ENCODE measurements at regions not wholly inside any gene's neighbourhood (a gene's known extent, or its start where the extent isn't known, plus 50 kb on each side); places are given as distances from the start of the nearest gene placed in this dataset.

DNA sequence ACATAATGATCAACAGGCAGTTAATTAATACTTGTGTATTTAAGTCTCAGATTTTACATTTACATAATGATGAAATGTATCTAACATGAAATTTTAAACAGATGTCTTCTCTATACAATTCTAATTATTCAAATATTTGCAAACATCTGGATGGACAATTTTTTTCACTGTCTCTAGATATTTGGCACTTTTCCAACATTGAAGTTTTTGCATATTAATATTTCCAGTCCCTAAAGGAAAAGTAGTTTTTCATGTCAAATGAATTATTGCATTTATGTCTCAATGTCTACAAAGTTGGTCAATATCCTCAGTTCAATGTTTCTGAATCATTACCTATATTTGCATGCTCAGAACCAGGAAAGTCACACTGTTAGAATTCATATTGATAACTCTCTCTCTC is 560.9 kb upstream of the PKDCC start:
- no peak for DNase-seq (ENCODE audit: low read depth)

DNA sequence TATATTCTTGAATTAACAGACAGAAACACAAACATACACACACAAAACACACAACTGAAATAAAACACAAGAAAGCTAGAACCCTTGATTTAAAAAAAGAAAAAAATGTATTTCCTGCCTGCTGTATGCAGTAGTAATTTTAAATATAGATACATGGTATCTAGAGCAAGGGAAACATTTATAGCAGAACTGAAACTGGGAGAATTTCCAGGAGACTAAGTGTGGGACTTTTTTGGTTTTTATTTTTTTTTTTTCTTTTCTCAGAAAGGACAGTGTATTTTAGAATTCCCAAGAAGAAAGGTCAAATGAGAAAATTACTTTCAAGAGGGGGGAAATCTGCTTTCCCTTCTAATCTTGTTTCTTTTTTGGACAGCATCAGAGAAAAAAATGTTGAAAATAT is 558.9 kb upstream of the PKDCC start:
- DNase-seq (ENCODE audit: low read depth), result no peak

DNA sequence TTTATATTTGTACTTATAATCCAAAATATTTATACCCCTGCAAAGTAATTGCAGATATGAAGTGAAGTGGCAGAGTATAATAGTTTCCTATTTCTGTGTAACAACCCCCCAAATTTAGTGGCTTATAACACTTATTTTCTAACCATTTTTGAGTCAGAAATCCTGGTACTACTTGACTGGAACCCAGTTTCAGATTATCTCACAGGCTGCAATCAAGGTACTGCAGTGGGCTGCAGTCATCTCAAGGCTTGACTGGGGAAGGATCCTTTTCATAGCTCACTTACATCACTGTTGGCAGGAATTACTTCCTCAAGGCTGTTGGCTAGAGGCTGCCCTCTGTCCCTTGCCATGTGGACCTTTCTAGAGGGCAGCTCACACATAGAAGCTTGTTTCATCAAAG is 558.2 kb upstream of the PKDCC start:
- no peak for DNase-seq (ENCODE audit: low read depth)

DNA sequence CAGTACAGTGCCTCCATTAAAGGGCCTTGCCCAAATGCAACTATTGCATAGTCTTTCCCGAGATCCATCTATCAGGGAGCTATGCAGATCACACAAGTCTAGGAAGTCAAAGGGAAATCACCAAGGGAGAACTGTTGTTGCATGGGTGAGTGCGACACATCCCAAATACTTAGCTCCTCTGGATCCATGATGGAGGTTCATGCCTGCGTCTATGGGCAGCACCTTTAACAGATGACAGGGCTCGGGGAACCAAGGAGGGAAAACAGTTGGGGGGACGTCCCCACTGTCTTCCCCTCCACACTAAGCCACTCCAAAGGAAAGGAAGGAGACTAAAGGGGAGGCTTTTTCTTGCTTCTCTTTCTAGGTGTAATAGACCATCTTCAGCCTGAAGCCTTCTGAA is 552.8 kb upstream of the PKDCC start:
- DNase-seq (ENCODE audit: low read depth), result no peak

DNA sequence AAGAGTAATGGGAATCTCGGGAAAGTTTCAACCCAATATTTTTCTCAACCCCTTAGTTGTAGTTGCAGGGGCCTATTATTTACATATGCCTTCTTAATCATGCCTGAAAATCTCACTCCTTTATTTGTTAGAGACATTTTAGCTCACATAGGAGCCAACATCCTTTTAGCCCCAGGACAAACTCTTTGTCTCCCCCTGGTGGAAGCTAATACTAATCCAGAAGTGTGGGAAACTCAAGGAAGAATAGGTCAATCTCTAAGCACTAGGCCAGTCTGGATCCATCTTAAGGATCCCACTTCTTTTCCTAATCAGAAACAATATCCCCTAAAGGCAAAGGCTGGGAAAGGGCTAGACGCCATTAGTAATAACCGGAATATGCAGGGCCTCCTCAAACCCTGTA is 550.9 kb upstream of the PKDCC start:
- DNase-seq (ENCODE audit: low read depth), result no peak

DNA sequence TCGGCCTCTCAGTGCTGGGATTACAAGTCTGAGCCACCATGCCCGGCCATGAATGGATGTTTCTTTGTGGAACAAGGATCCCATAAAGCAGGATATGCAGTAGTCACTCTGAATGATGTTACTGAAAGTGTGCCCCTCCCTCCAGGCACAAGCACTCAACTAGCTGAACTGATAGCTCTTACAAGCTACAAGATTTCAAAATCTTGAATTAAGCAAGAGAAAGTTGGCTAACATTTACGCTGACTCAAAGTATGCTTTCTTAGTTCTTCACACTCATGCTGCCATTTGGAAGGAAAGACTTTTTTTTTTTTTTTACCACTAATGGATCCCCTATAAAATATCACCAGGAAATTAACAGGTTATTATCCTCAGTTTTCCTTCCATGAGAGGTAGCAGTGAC is 549.0 kb upstream of the PKDCC start:
- DNase-seq (ENCODE audit: low read depth), result no peak

DNA sequence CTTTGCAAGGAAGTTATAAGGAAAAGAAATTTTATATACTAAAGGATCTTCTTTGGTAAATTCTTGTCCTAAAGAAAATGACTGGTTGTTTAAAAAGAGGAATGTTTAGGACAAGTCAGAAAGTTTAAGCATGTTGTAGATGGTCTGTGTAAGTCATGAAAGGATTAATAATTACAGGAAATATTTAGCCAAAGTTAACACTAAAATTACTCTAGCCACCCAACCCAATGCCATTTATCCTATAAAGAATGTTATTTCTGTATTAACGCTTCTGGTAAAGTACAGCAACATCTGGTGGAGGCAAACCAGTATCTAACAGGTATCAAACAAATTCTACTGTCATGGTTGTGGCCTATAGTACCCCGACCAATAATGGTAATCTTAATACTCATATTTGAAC is 546.9 kb upstream of the PKDCC start:
- DNase-seq (ENCODE audit: low read depth), result no peak

DNA sequence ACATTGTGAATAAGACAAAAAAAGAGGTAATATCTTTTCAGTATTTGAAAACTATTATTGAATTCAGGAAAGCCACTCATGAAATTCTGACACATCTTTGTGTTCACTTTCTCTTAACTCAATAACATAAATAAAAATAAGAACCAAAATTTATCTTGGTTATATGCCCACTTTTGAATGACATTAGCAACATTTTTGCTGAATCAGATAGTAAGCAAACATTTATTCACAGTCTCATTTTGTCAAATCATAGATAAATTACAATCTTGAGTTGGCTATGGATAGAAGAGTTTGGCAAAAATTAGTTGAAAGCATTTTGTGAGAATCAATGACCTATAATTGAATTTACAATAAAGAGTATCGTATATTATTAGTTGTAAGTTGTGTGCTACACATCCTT is 545.1 kb upstream of the PKDCC start:
- DNase-seq (ENCODE audit: low read depth), result no peak

DNA sequence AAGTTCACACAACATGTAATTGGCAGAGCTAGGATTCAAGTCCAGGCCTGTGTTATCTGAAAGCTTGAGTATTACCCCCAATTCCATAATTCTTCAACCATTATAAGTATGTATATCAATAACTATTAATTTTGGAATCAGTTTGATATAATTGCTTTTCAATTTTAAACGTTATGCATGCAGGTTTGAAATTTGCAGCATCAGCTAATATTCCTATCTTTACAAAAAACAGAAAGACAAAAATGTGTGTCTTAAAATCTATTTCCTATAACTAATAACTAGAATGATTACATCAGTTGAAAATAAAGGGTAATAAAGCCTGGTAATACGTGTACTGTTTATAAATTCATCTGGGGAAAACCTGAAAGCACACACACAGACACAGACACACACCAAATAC is 543.3 kb upstream of the PKDCC start:
- DNase-seq (ENCODE audit: low read depth), result no peak

DNA sequence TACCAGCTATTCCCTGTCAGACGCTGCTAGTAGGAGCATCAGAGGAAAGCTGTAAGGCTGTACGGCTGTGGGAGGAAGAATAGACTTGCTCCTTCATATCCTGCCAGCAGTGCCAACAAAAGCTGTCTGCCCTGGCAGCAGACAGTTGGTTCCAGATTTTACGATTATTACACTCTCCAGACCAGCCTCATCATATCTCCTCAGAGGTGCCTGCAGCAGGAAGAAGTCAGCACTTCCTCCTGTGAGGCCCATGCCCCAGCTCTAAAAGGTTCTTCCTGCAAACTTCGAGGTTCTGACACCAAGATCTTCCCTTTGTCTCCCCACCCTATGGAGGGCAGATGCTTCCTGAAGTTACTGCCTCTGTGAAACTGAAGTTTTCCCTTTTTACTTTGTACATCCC is 537.7 kb upstream of the PKDCC start:
- DNase-seq (ENCODE audit: low read depth), result no peak

DNA sequence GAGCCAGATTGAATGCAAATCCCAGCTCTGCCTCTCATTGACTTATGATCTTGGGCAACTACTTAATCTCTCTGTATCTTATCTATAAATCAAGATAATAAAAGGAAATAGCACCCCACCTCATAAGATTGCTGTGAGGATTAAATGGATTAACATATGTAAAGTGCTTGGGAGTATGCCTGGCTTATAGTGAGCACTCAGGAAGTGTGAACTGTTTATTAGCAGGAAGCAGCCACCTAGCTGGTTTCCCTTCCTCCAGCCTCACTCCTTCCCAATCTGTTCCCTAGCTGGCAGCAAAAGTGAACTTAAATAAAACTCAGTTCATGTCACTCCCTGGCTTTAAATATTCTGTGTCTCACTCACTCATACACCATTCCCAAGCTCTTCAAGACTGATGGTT is 526.6 kb upstream of the PKDCC start:
- no peak for DNase-seq (ENCODE audit: low read depth)

DNA sequence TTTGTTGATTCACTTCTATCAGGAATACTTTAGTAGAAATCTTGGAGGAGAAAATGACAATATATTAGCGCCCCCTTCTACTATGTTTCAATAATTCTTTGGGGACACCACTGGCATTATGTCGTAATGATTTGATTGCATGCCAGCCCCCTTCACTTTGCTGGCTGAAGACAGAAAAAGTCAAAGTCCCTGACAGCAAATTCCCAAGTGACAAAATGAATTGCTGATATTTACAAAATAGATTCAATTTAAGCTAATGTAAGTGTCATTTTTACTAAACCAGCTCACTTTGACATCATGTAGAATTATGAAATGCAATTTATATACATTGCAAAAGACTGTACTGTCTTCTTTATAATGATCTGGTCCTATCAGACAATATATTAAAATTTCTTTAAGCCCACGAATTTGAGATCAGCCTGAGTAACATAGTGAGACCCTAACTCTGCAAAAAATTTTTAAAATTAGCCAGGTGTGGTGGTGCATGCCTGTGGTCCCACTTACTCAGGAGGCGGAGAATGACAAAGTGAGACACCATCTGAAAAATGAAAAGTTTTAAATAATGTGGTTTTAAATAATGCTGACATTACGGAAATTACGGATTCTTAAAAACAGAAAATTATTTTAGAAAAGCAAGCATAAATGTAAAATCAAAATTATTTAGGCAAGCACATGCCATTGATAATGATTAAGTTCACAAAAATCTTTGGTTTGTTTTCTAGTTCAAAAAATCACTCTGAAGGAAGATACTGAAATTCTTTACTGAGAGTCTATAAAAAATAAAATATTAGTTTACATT is 520.1 kb upstream of the PKDCC start:
- DNase-seq (ENCODE audit: low read depth), result no peak

DNA sequence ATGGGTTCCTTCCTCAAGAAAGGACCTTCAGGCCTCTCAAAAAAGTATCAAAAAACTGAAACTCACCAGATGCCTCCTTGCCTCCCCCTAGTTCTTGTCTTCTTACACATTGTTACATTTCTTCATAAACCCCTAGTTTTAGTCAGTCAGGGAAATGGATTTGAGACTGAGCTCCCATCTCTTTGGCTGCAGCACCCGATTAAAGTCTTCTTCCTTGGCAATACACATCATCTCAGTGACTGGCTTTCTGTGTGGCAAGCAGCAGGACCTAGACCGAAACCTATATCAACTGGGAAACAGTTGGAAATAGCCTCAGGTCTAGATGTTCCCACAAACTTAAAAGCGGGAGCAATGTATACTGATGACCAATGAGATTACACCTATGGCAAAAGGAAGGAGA is 512.2 kb upstream of the PKDCC start:
- DNase-seq (ENCODE audit: low read depth), result no peak

DNA sequence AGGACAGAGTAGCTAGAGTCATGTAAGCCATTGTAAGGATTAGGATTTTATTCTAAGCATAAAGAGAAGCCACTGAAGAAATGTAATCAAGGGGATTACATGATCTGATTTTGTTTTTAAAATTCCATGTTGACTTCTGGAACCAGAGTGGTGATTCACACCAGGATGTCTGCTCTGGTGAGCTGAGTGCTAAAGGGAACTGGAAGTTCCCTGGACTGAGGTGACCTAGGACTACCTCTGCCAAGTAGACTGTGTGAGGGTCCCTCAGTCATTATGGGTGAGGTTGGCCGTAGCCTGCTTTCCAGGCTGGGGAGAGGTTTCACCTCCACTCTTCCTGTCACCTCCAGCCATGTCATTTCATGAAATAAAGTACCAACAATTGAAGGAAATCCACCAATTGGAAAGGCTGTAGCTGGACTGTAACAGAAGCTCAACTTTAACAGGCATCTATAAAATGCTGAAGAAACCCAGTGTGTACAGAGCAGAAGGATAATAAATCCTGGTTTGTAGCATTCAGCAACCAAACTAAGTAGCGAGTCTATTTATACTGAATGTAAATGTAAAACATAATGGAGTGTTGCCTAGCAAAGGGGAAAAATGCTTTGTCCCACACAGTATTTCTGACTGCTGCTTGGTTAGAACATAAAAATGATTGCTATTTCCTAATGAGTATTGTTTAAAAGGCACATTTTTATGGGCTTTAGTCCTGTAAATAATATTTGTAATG is 507.4 kb upstream of the PKDCC start:
- DNase-seq (ENCODE audit: low read depth), result no peak

DNA sequence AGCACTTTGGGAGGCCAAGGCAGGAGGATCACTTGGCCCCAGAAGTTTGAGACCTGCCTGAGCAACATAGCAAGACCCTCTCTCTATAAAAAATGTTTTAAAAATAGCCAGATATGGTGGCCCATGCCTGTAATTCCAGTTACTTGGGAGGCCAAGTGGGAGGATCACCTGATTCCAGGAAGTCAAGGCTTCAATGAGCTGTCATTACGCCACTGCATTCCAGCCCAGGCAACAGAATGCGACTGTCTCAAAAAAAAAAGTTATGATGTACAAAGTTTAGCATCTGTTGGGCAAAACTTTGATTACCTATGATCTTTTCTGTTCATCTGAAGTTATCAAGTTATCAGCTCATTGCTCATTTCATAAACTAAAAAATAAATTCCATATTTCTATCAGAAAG is 504.1 kb upstream of the PKDCC start:
- no peak for DNase-seq (ENCODE audit: low read depth)

DNA sequence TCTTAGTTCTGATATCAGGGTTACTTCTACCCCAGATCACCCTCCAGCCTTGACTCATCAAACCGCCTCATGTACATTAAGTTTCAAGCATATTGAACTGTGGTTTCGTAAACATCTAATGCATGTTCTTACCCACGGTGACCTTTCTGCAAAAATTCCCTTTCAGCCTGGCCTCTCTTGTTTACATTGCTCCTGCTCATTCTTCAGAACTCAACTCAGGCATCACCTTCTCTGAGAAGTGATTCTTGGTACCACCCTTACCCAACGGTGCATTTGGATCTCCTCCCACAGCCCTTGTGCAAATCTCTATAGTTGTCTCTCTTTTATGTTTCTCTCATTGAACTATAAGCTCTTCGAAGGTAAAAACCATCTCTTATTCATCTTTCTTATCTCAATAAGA is 503.1 kb upstream of the PKDCC start:
- no peak for DNase-seq (ENCODE audit: low read depth)

DNA sequence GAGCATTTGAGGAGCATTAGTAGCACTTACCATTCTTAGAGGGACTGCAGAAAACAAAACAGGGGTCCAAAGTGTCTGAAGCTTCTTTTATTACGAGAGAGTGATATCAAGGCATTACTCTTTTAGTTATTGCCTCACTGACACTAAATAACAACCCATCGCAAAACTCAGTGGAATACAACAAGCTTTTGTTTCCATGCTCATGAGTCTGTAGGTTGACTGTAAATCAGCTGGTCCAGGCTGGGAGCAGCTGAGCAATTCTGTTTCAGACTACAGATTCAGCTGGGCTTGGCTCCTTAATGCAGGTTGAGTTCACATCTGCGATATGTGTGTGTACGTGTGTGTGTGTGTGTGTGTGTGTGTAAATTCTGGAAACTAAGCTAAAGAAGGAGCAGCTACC is 501.8 kb upstream of the PKDCC start:
- DNase-seq (ENCODE audit: low read depth), result no peak

DNA sequence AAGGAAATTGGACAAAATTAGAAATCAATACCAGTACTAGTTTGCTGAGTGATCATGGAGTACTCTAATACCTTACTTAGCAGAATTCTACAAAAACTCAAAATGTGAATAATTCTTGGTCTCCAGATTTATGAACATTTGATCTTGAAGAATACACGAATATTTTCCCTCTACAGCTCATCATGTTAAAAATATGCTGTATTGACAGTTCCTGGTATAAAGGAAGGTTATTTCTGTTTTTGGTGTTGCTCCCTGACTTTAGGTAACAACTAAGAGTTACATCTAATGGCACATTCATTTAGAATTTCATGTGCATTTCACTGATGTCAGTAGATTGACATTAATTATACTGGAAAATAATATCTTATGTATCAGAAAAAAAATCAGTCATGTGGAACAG is 479.2 kb upstream of the PKDCC start:
- DNase-seq (ENCODE audit: low read depth), result no peak

DNA sequence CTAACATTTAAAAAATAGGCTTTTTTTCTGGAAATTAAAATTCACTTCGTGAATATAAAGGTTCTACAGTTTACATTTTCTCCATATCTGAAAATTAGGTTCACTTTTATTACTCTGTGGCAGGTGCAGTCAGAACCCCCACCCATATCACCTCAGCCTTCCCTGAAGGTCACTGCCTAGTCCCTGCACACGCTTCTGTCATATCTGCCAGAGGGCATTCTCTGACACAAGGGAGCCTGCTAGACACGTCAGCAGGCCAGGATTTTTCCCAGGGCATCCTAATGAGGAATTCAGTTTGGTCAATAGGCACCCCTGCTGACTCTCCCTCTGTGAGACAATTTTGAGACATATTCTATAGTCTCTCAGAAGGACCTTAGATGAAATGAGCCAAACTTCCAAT is 475.7 kb upstream of the PKDCC start:
- no peak for DNase-seq (ENCODE audit: low read depth)

DNA sequence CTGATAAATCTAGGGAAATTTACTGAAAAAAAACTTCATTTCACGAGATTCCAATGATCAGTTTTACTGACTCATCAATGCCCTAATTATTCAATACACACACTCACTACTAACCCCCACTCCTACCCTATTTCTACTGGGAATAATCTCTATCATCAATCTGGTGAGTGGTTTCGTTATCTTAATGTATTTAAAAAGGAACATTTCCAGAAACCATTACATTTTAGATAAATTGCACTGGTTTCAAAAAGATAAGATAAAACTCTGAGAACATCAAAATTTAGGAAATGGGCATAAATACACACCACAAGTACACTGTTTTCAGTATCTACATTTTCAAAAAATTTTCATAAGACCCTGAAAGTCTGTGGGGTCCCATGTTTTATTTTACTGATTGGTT is 471.4 kb upstream of the PKDCC start:
- no peak for DNase-seq (ENCODE audit: low read depth)

DNA sequence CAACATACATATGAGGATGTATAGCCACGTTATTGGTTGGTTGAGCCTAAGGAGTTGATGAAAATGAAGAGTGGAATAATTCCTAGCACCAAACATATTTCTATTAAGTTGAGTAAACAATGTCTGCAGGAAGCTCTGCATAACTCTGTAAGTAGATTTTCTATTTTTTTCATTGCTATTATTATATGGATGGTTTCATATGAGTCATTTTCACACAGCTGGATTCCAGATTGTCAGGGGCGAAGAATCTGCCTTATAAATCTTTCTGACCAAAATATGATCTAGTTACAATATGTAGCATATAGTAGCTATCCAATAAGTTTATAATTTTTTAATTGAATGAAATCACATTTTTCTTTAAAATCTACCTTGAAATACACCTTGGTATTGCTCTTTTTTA is 468.0 kb upstream of the PKDCC start:
- no peak for DNase-seq (ENCODE audit: low read depth)

DNA sequence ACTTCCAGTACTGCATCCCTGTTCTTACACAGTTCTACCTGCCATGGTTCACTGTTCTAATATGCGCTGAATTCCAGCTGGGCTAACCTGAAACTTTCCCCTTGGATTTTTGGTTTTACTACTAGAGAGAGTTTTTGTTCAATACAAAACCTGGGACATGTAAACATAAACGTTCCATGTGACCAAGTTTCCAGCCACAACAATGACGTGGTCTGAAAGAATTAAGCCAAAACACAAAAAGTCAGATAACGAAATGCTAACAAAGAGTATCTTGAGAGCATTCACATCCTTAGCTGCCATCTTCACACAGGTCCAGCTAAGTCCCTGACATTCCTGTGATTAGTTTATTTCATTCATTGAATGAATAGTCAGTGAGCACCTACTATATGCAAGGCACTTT is 467.0 kb upstream of the PKDCC start:
- no peak for DNase-seq (ENCODE audit: low read depth)

DNA sequence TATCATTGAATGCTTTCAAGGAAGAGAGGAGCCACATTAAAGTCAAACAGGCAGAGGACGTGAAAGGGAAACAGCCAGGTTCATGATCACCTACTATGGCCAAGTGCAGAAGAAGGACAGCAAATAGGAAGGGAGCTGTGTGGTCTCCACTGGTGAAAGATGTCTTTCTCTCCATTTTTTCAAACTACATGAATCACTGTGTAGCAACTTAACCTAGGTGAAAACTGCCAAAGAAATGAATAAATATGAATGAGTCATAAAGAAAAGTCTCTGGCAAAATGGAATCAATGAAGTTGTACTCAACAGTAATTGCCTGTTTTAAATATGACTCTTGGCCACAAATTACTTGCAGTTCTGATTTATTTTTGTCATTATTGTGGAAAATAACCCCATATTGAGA is 452.6 kb upstream of the PKDCC start:
- no peak for DNase-seq (ENCODE audit: low read depth)

DNA sequence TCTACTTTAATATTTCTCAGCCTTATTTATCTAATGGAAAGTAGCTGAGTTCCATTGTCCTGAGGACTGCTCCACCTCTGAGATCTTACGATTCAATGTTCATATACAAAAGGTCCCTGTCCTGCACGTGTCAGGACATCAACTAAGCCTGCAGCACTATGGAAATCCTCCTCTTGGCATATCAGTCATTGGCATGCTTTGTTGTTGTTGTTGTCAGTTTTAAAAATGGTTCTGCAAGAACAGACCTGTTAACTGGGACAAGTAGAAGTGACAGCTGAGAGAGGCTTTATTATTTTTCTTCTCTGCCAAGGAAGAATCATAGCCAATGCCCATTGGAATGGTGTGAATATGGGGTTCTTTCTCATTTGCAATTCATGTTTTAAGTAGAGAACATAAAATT is 450.1 kb upstream of the PKDCC start:
- no peak for DNase-seq (ENCODE audit: low read depth)
